Activated naive CD4-positive, alpha-beta T cell treated with anti-CD3 and anti-CD28 coated beads, Interleukin-2, amount 50 U/mL, for 72 hours (primary cell): ENCODE measurements at regions not wholly inside any gene's neighbourhood (a gene's known extent, or its start where the extent isn't known, plus 50 kb on each side); places are given as distances from the start of the nearest gene placed in this dataset.
A peak's percentile ranks its signal among the peaks of the same experiment; 100 is the strongest.

Experiments
- ATAC-seq, 2 donors: fragments of 150-1000 bp; cut with Tn5 transposase; 2 replicates each; pipeline ENCODE4 v1.10.0; 2021; ENCODE audit warnings: mild to moderate bottlenecking in 2 of 2, moderate library complexity in 2 of 2
- DNase-seq, 2 donors: peaks; one replicate each; pipeline ENCODE4 v3.0.0; 2021 to 2022; ENCODE audit warnings: low spot score in 2 of 2
- H3K27ac Mint-ChIP-seq, 2 donors: one replicate each; pipeline ENCODE4 v1.8.0; 2022; ENCODE audit warnings: mild to moderate bottlenecking in 2 of 2, mixed read lengths in 2 of 2
- H3K36me3 Mint-ChIP-seq, 2 donors: one replicate each; pipeline ENCODE4 v1.8.0; 2022; ENCODE audit warnings: mixed read lengths in 2 of 2
- H3K9me3 Mint-ChIP-seq, 2 donors: one replicate each; pipeline ENCODE4 v1.8.0; 2022; ENCODE audit warnings: mixed read lengths in 2 of 2

DNA sequence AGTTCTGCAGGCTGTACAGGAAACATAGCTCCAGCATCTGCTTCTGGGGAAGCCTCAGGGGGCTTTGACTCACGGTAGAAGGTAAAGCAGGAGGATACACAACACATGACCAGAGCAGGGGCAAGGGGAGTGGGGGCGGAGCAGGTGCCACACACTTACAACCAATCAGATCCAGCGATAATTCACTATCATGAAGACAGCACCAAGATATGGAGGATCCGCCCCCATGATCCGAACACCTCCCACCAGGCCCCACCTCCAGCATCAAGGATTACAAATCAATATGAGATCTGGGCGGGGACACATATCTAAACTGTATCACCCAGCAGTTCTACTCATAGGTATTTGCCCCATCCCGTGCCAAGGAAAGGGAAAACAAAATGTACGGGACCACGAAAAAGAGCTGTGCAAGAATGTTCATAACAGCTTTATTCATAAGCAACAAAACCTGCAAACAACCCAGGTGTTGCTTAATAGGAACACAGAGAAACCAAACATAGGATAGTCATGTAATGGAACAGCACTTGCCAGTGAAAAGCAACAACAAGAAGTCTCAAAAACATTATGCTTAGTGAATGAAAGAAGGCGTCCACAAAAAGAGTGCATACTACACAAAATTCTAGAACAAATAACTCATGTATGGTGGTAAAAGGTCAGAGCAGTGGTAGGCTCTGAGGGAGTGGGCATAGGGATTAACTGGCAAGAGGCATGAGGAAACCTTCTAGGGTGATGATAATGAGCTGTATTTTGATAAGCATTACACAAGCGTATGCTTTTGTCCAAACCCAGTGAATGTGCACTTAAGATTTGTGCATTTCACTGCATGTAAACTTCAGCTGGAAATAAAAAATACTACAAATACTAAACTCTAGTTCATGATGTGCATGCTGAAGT is 130.9 kb upstream of the FAM9B start:
- Mint-ChIP-seq H3K36me3 (peaks cover 0 to 8% of the 10 kb centered on the region in 2 donors), H3K9me3 (peaks cover 6 to 10% of the 10 kb centered on the region in 2 donors), H3K27ac (no peak overlapping the region)
- DNase-seq (no peak), ATAC-seq (peak in 1 of 2 donors; percentile 44)

DNA sequence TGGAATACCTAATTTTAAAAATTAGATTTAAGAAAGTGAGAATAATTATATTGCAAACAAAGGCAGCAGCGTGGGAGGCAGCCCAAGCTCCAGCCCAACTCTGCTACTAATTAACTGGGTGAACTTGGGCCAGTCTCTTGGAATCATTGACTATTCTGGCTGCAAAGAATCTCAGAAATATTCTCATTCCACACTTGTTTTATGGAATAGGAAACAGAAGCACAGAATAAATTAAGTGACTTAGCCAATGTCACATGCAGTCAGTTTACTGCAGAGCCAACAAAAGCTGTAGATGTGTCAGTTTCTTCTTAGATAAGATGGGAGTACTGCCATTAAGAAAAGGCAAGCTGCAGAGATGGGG is 132.6 kb upstream of the FAM9B start:
- no peak for ATAC-seq
- no peak overlapping the region for H3K27ac Mint-ChIP-seq

GRCh38 chrX:9171841-9172463 is 138.0 kb upstream of the FAM9B start:
- peaks cover 0 to 4% of the 10 kb centered on the region in 2 donors for H3K9me3 Mint-ChIP-seq
- H3K36me3 Mint-ChIP-seq = no peaks in the 10 kb centered on the region
- DNase-seq (no peak), ATAC-seq (no peak)
- H3K27ac Mint-ChIP-seq = no peak overlapping the region

More for the DNA sequence above, 132.6 kb upstream of the FAM9B start:
- H3K9me3 Mint-ChIP-seq = peaks cover 0 to 4% of the 10 kb centered on the region in 2 donors
- no peaks in the 10 kb centered on the region for H3K36me3 Mint-ChIP-seq
- no peak for DNase-seq

- no peak for ATAC-seq
- Mint-ChIP-seq H3K27ac (no peak overlapping the region), H3K36me3 (no peaks in the 10 kb centered on the region), H3K9me3 (peaks cover 0 to 4% of the 10 kb centered on the region in 2 donors)
- DNase-seq = no peak
These were observed 138.5 kb upstream of the FAM9B start for GRCh38 chrX:9172464-9172850.

GRCh38 chrX:9180623-9181022 is 146.7 kb upstream of the FAM9B start:
- DNase-seq (no peak), ATAC-seq (no peak)
- no peaks in the 10 kb centered on the region for H3K36me3 Mint-ChIP-seq
- no peak overlapping the region for H3K27ac Mint-ChIP-seq
- no peaks in the 10 kb centered on the region for H3K9me3 Mint-ChIP-seq

GRCh38 chrX:9182041-9182440 is 148.1 kb upstream of the FAM9B start:
- no peaks in the 10 kb centered on the region for H3K36me3 Mint-ChIP-seq
- no peaks in the 10 kb centered on the region for H3K9me3 Mint-ChIP-seq
- no peak overlapping the region for H3K27ac Mint-ChIP-seq
- no peak for DNase-seq
- ATAC-seq = no peak

DNA sequence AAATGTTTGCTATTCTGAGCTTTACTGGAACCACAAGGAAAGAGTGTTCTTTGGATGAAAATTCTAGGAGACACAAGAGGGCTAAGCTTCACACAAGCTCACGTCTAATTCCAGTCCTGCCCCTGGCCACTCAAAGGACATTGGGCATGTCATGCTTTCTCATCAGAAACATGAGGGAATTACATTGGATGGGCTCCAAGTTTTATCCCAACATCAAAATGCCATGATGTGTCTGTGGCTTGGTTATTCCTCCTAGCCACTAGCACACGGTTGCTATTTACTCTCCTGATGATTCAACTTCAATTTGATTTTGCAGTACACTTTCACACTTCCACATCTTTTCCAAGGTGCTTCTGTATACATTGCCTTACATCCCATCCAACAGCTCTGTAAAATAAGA is 149.6 kb upstream of the FAM9B start:
- no peaks in the 10 kb centered on the region for H3K9me3 Mint-ChIP-seq
- H3K27ac Mint-ChIP-seq = no peak overlapping the region
- no peak for ATAC-seq
- H3K36me3 Mint-ChIP-seq = no peaks in the 10 kb centered on the region
- DNase-seq = no peak

DNA sequence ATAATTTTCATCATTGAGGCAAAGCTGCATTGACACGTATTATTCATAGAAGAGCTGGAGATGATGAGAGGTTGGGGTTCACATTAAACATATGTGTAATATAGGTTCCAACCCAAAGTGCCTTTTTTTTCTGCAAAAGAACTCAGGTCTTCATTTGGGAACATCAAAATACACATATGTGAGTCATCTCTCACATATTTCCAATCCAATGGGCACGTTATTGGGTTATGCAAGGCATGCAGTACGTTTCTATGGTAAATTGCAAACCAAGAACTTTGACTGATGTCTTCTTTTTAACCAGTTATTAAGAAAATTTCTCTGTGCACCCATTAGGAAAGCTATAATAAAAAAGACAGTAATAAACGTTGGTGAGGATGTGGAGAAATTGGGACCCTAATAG is 150.3 kb upstream of the FAM9B start:
- no peaks in the 10 kb centered on the region for H3K9me3 Mint-ChIP-seq

GRCh38 chrX:9188117-9188516 is 154.2 kb upstream of the FAM9B start:
- no peak for ATAC-seq
- Mint-ChIP-seq H3K27ac (no peak overlapping the region), H3K36me3 (no peaks in the 10 kb centered on the region), H3K9me3 (peaks cover 0 to 4% of the 10 kb centered on the region in 2 donors)
- DNase-seq = no peak

More for the DNA sequence above, 150.3 kb upstream of the FAM9B start:
- Mint-ChIP-seq H3K27ac (no peak overlapping the region), H3K36me3 (no peaks in the 10 kb centered on the region)
- ATAC-seq (no peak), DNase-seq (no peak)

DNA sequence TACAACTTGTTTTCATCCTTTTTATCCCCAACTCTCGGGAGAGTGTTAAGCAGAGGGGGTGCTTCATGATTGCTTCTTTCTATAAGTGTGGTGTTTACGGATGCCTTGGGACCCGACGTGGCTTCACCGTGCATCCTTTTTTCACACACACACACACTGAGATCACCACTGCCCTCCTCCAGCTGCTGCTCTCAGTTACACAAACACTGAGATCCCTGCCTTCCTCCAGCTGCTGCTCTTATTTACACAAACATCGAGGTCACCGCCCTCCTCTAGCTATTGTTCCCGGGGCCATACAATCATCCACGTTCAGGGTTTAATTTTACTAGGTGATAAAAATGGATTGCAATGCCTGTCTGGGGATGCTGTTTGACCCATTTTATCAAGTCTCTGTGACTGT is 155.4 kb upstream of the FAM9B start:
- DNase-seq = no peak
- ATAC-seq = no peak
- H3K27ac Mint-ChIP-seq = no peak overlapping the region
- H3K36me3 Mint-ChIP-seq = no peaks in the 10 kb centered on the region
- peaks cover 0 to 4% of the 10 kb centered on the region in 2 donors for H3K9me3 Mint-ChIP-seq

GRCh38 chrX:9191392-9191791 is 157.5 kb upstream of the FAM9B start:
- DNase-seq (no peak), ATAC-seq (no peak)
- Mint-ChIP-seq H3K9me3 (peaks cover 0 to 4% of the 10 kb centered on the region in 2 donors), H3K36me3 (no peaks in the 10 kb centered on the region), H3K27ac (no peak overlapping the region)

GRCh38 chrX:9195199-9195880 is 161.4 kb upstream of the FAM9B start:
- H3K36me3 Mint-ChIP-seq = no peaks in the 10 kb centered on the region
- peaks cover 0 to 4% of the 10 kb centered on the region in 2 donors for H3K9me3 Mint-ChIP-seq
- DNase-seq (no peak), ATAC-seq (no peak)
- H3K27ac Mint-ChIP-seq = no peak overlapping the region

GRCh38 chrX:9196961-9197640 is 163.2 kb upstream of the FAM9B start:
- no peak for ATAC-seq
- no peak for DNase-seq
- Mint-ChIP-seq H3K27ac (no peak overlapping the region), H3K36me3 (no peaks in the 10 kb centered on the region), H3K9me3 (no peaks in the 10 kb centered on the region)

- H3K27ac Mint-ChIP-seq = no peak overlapping the region
- no peak for DNase-seq
- H3K9me3 Mint-ChIP-seq = no peaks in the 10 kb centered on the region
- ATAC-seq = no peak
- H3K36me3 Mint-ChIP-seq = no peaks in the 10 kb centered on the region
These were observed 170.6 kb upstream of the FAM9B start for GRCh38 chrX:9204560-9204959.

DNA sequence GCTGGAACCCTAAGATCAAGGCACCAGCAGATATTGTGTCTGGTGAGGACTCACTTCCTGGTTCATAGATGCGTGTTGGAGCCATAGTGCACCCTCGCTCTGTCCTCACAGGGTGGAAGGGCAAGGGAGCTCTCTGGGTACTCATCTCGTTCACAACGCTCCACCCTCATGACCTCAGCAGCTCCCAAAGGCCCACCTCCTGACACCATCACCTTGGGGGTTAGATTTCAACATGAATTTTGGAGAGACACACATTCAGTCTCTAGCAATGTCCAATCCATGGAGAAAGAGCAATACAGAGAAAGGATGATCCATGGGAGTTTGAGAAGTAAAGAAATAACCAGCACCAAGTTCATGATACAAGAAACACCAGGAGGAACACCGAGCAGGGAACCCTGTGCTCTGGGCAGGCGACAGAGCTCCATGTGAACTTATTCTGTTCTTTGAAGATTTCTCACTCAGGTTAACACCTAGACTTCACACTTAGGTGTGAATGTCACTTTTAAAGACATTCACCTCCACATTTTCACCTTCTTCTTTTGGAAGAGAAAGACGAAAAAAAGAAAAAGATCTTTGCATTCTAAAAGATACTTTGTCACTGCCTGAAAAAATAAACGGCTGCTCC is 171.8 kb upstream of the FAM9B start:
- Mint-ChIP-seq H3K36me3 (no peaks in the 10 kb centered on the region), H3K9me3 (no peaks in the 10 kb centered on the region), H3K27ac (no peak overlapping the region)
- ATAC-seq = no peak
- DNase-seq = no peak

- Mint-ChIP-seq H3K9me3 (no peaks in the 10 kb centered on the region), H3K27ac (no peak overlapping the region)
- ATAC-seq = no peak
These were observed 173.2 kb upstream of the FAM9B start for GRCh38 chrX:9207142-9207541.

More at GRCh38 chrX:9207142-9207541, 173.2 kb upstream of the FAM9B start:
- no peak for DNase-seq
- H3K36me3 Mint-ChIP-seq = no peaks in the 10 kb centered on the region
